Mesenchymal stem cell (in vitro differentiated cells and primary cell): ENCODE measurements at regions not wholly inside any gene's neighbourhood (a gene's known extent, or its start where the extent isn't known, plus 50 kb on each side); places are given as distances from the start of the nearest gene placed in this dataset.
"Not testable (repeated sequence)": the region's sequence is repeated elsewhere in the genome, so short reads cannot be mapped to it uniquely, and the experiment has no call there.

Experiments
- DNase-seq: peaks from one replicate; pipeline ENCODE4 v3.0.0-alpha.2; 2013
- H2AFZ ChIP-seq: one replicate; pipeline ENCODE4 v1.6.1; 2013; ENCODE audit warnings: low read depth, mild to moderate bottlenecking, control low read depth, inconsistent platforms, low read length, moderate library complexity
- H2AK5ac ChIP-seq: 2 replicates; pipeline ENCODE4 v1.6.1; 2013; ENCODE audit warnings: low read length, moderate library complexity, mild to moderate bottlenecking, inconsistent platforms; ENCODE audit not compliant: severe bottlenecking
- H2BK120ac ChIP-seq: one replicate; pipeline ENCODE4 v1.6.1; 2013; ENCODE audit warnings: low read depth, mild to moderate bottlenecking, inconsistent platforms, low read length, moderate library complexity
- H2BK12ac ChIP-seq, 2 experiments: one replicate each; pipeline ENCODE4 v1.6.1; 2013; ENCODE audit warnings: inconsistent platforms in 2 of 2, low read length in 2 of 2, mild to moderate bottlenecking in 2 of 2, moderate library complexity in 2 of 2, control low read depth in 1 of 2
- H2BK15ac ChIP-seq: one replicate; pipeline ENCODE4 v1.6.1; 2013; ENCODE audit warnings: mild to moderate bottlenecking, low read depth, inconsistent platforms; ENCODE audit not compliant: poor library complexity, severe bottlenecking
- H2BK5ac ChIP-seq: 2 replicates; pipeline ENCODE4 v1.6.1; 2013; ENCODE audit warnings: low read depth, mild to moderate bottlenecking, low read length, control low read depth, inconsistent platforms; ENCODE audit not compliant: poor library complexity, severe bottlenecking
- H3K14ac ChIP-seq, 2 experiments: one replicate each; pipeline ENCODE4 v1.6.1; 2013; ENCODE audit warnings: inconsistent platforms in 2 of 2, low read length in 2 of 2, control low read depth in 1 of 2, mild to moderate bottlenecking in 1 of 2, moderate library complexity in 1 of 2
- H3K18ac ChIP-seq, 2 experiments: one replicate each; pipeline ENCODE4 v1.6.1; 2013; ENCODE audit warnings: inconsistent platforms in 2 of 2, low read length in 2 of 2, control low read depth in 1 of 2, low read depth in 1 of 2, mild to moderate bottlenecking in 1 of 2
- H3K23ac ChIP-seq, 2 experiments: one replicate each; pipeline ENCODE4 v1.6.1; 2013; ENCODE audit warnings: inconsistent platforms in 2 of 2, low read length in 2 of 2, mild to moderate bottlenecking in 2 of 2, moderate library complexity in 2 of 2, control low read depth in 1 of 2
- H3K27ac ChIP-seq: 2 replicates; pipeline ENCODE4 v1.5.1; 2013; ENCODE audit warnings: mild to moderate bottlenecking, moderate library complexity, low read length, control low read depth, inconsistent platforms; ENCODE audit not compliant: poor library complexity, severe bottlenecking
- H3K27me3 ChIP-seq, 2 experiments: 2 replicates each; pipeline versions ENCODE4 v1.6.1 to v1.7.0; 2013; ENCODE audit warnings: low read length in 2 of 2, mild to moderate bottlenecking in 2 of 2, moderate library complexity in 2 of 2, control low read depth in 1 of 2, inconsistent platforms in 1 of 2; ENCODE audit not compliant: control insufficient read depth in 1 of 2, insufficient read depth in 1 of 2
- H3K36me3 ChIP-seq, 2 experiments: 2 replicates each; pipeline versions ENCODE4 v1.6.1 to v1.7.0; 2013; ENCODE audit warnings: low read length in 2 of 2, control low read depth in 1 of 2, inconsistent platforms in 1 of 2, low read depth in 1 of 2, mild to moderate bottlenecking in 1 of 2; ENCODE audit not compliant: insufficient read depth in 2 of 2, control insufficient read depth in 1 of 2
- H3K4ac ChIP-seq, 2 experiments: one replicate each; pipeline ENCODE4 v1.6.1; 2013; ENCODE audit warnings: inconsistent platforms in 2 of 2, low read length in 2 of 2, mild to moderate bottlenecking in 2 of 2, moderate library complexity in 2 of 2, control low read depth in 1 of 2, low read depth in 1 of 2
- H3K4me1 ChIP-seq: 2 replicates; pipeline ENCODE4 v1.6.1; 2013; ENCODE audit warnings: low read depth, low read length, control low read depth; ENCODE audit not compliant: control insufficient read depth, insufficient read depth
- H3K4me2 ChIP-seq: 2 replicates; pipeline ENCODE4 v1.6.1; 2013; ENCODE audit warnings: low read length, mild to moderate bottlenecking, inconsistent platforms; ENCODE audit not compliant: poor library complexity, severe bottlenecking
- H3K4me3 ChIP-seq, 2 experiments: 2 replicates each; pipeline versions ENCODE4 v1.5.1 to v1.7.0; 2013; ENCODE audit warnings: low read length in 2 of 2, mild to moderate bottlenecking in 2 of 2, control low read depth in 1 of 2, low read depth in 1 of 2; ENCODE audit not compliant: insufficient read depth in 1 of 2
- H3K79me1 ChIP-seq: replicated peaks from 2 replicates; pipeline ENCODE4 v1.6.1; 2013; ENCODE audit warnings: mild to moderate bottlenecking, control low read depth, low read length, inconsistent platforms; ENCODE audit not compliant: poor library complexity, severe bottlenecking
- H3K9ac ChIP-seq: 2 replicates; pipeline ENCODE4 v1.7.0; 2013; ENCODE audit warnings: mild to moderate bottlenecking, low read length, moderate library complexity
- H3K9me3 ChIP-seq: 2 replicates; pipeline ENCODE4 v1.7.0; 2013; ENCODE audit warnings: mild to moderate bottlenecking, low read length; ENCODE audit not compliant: control insufficient read depth
- H4K8ac ChIP-seq: one replicate; pipeline ENCODE4 v1.6.1; 2013; ENCODE audit warnings: inconsistent platforms, mild to moderate bottlenecking, low read length, moderate library complexity
- H4K91ac ChIP-seq: one replicate; pipeline ENCODE4 v1.6.1; 2013; ENCODE audit warnings: mild to moderate bottlenecking, low read length, inconsistent platforms
- WGBS: methylation state at CpG from one replicate; pipeline ENCODE4 v1.1.7; 2013; ENCODE audit warnings: mixed read lengths; 5-methylcytosine and 5-hydroxymethylcytosine counted together

DNA sequence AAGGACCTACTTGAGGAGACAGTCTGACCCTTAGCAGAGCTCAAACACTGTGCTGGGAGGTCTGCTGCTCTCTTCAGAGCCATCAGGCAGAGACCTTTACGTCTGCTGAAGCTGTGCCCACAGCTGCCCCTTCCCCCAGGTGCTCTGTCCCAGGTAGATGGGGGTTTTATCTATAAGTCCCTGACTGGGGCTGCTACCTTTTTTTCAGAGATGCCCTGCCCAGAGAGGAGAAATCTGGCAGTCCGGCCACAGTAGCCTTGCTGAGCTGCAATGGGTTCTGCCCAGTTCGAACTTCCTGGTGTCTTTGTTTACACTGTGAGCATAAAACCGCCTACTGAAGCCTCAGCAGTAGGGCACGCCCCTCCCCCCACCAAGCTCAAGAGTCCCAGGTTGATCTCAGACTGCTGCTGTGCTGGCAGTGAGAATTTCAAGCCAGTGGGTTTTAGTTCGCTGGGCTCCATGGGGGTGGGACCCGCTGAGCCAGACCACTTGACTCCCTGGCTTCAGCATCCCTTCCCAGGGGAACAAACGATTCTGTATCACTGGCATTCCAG, 381.2 kb downstream of the XPNPEP1 start:
- not testable (repeated sequence) for H2BK5ac ChIP-seq, H4K91ac ChIP-seq, H2BK12ac ChIP-seq, H2BK120ac ChIP-seq, H2AK5ac ChIP-seq, H3K4ac ChIP-seq, DNase-seq, H3K27ac ChIP-seq, H3K9ac ChIP-seq, H3K9me3 ChIP-seq, H4K8ac ChIP-seq, H3K18ac ChIP-seq, H3K36me3 ChIP-seq, H3K23ac ChIP-seq, H3K79me1 ChIP-seq, H3K4me2 ChIP-seq, H3K4me1 ChIP-seq, H3K14ac ChIP-seq, H3K27me3 ChIP-seq, H2BK15ac ChIP-seq, H2AFZ ChIP-seq, H3K4me3 ChIP-seq
- WGBS: 47% methylated on average over 8 of the region's 8 CpGs

DNA sequence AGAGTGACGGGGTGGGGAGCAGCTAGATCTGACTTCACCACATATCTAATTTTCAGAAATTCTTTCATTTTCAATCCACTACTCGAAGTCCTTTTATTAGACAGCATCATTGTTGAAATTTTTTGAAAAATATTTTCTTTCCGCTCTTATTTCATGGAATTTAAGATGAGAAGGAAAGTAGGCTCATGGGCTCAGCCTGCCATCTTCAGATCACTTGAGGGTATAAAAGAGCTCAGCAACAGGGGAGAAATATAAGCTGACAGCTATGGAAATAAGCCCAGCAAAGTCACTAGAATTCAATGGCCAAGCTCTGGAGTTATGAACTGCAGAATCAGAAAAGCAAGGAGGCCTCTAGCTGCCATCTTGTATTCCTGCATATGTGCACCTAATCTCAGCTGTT, 389.1 kb downstream of the XPNPEP1 start:
- no peak overlapping the region for H3K23ac ChIP-seq
- no peak overlapping the region for H3K4ac ChIP-seq
- H3K9ac ChIP-seq: no peak overlapping the region
- DNase-seq: no peak
- H3K4me1 ChIP-seq: no peaks in the 10 kb centered on the region
- H2BK120ac ChIP-seq: no peak overlapping the region
- H3K14ac ChIP-seq: no peak overlapping the region
- H2AFZ ChIP-seq: no peak overlapping the region
- H3K36me3 ChIP-seq: no peaks in the 10 kb centered on the region
- H2BK12ac ChIP-seq: no peak overlapping the region
- H3K9me3 ChIP-seq: peaks cover 6% of the 10 kb centered on the region
- no peak overlapping the region for H2BK5ac ChIP-seq
- no peak overlapping the region for H3K27ac ChIP-seq
- no peak overlapping the region for H2AK5ac ChIP-seq
- H4K8ac ChIP-seq: no peak overlapping the region
- H2BK15ac ChIP-seq: no peak overlapping the region
- H3K18ac ChIP-seq: no peak overlapping the region
- no peak overlapping the region for H3K4me3 ChIP-seq
- 75% methylated on average over 1 of the region's 3 CpGs for WGBS
- H4K91ac ChIP-seq: no peak overlapping the region
- no peak overlapping the region for H3K4me2 ChIP-seq
- no peaks in the 10 kb centered on the region for H3K27me3 ChIP-seq
- H3K79me1 ChIP-seq: no peaks in the 10 kb centered on the region

GRCh38 chr10:109529258-109529657, 394.1 kb downstream of the XPNPEP1 start:
- Histone ChIP-seq H2BK5ac (no peak overlapping the region), H3K36me3 (no peaks in the 10 kb centered on the region)

DNA sequence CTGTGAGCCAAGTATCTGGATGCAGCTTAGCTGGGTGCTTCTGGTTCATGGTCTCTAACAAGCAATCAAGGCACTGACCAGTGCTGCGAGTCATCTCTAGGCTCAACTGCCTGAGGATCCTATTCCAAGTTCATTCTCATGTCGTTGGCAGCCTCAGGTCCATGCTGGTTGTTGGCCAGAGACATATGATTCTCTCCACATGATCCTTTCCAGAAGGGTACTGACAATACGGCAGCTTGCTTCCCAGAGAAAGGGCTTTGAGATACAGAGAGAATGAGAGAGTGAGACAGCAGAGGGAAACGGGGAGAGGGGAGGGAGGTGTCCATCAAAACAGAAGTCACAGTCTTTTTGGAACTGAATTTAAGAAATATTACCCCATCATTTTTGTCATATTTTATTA, 405.6 kb downstream of the XPNPEP1 start:
- no peaks in the 10 kb centered on the region for H3K4me1 ChIP-seq
- no peak overlapping the region for H2BK120ac ChIP-seq
- no peak overlapping the region for H2AK5ac ChIP-seq
- H3K23ac ChIP-seq: no peak overlapping the region
- H4K8ac ChIP-seq: no peak overlapping the region
- H3K27me3 ChIP-seq: no peaks in the 10 kb centered on the region
- no peak overlapping the region for H3K4me3 ChIP-seq
- H3K14ac ChIP-seq: no peak overlapping the region
- DNase-seq: no peak
- H3K27ac ChIP-seq: no peak overlapping the region
- no peak overlapping the region for H3K4me2 ChIP-seq
- no peak overlapping the region for H2BK12ac ChIP-seq
- H4K91ac ChIP-seq: no peak overlapping the region
- no peak overlapping the region for H2BK15ac ChIP-seq
- peaks cover 15% of the 10 kb centered on the region for H3K9me3 ChIP-seq
- no peak overlapping the region for H3K9ac ChIP-seq
- H3K18ac ChIP-seq: no peak overlapping the region
- no peaks in the 10 kb centered on the region for H3K36me3 ChIP-seq
- no peak overlapping the region for H3K4ac ChIP-seq
- no peak overlapping the region for H2BK5ac ChIP-seq
- H3K79me1 ChIP-seq: no peaks in the 10 kb centered on the region
- H2AFZ ChIP-seq: no peak overlapping the region
- 59% methylated on average over 3 of the region's 4 CpGs for WGBS

More at GRCh38 chr10:109529258-109529657, 394.1 kb downstream of the XPNPEP1 start:
- no peak overlapping the region for H2BK15ac ChIP-seq
- no peak for DNase-seq
- H3K9ac ChIP-seq: no peak overlapping the region
- H3K4me2 ChIP-seq: no peak overlapping the region
- no peak overlapping the region for H2AFZ ChIP-seq
- H3K4ac ChIP-seq: no peak overlapping the region
- no peak overlapping the region for H3K18ac ChIP-seq
- H3K9me3 ChIP-seq: peaks cover 32% of the 10 kb centered on the region
- H3K4me3 ChIP-seq: no peak overlapping the region
- H3K27ac ChIP-seq: no peak overlapping the region
- no peak overlapping the region for H3K23ac ChIP-seq
- H3K4me1 ChIP-seq: no peaks in the 10 kb centered on the region
- no peak overlapping the region for H3K14ac ChIP-seq
- no peak overlapping the region for H2AK5ac ChIP-seq
- H3K27me3 ChIP-seq: no peaks in the 10 kb centered on the region
- H2BK12ac ChIP-seq: no peak overlapping the region
- H3K79me1 ChIP-seq: no peaks in the 10 kb centered on the region
- no peak overlapping the region for H4K8ac ChIP-seq
- H4K91ac ChIP-seq: no peak overlapping the region
- no peak overlapping the region for H2BK120ac ChIP-seq
